ENCODE measurements at regions not wholly inside any gene's neighbourhood (a gene's known extent, or its start where the extent isn't known, plus 50 kb on each side); places are given as distances from the start of the nearest gene placed in this dataset.

DNA sequence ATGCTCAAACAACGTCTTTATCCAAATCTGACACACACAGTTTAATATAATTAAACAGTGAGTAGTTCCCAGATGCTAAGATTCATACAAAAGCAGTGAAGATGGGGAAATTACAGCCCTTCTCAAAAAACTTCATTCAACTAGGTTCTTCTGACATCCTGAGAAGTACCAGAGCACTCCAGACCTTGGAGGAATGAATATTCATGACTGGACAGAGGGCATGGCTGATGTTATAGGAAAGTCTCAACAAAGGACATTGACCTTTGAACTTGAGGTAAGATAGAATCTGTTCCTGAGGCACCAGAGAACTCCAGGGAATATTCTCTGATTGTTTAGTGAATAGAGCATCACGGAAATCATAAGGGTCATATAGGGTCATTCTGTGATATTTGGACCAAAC is 106.4 kb upstream of the SLC5A12 start:
- no peak for TF ChIP-seq STAT3 (IDR thresholded peaks at IDR 0.05; ENCODE audit: low read depth, low read length)
- no peak for TF ChIP-seq POLR2A (IDR thresholded peaks at IDR 0.05; ENCODE audit: low read depth, low read length)
- TF ChIP-seq, protein P1, sequence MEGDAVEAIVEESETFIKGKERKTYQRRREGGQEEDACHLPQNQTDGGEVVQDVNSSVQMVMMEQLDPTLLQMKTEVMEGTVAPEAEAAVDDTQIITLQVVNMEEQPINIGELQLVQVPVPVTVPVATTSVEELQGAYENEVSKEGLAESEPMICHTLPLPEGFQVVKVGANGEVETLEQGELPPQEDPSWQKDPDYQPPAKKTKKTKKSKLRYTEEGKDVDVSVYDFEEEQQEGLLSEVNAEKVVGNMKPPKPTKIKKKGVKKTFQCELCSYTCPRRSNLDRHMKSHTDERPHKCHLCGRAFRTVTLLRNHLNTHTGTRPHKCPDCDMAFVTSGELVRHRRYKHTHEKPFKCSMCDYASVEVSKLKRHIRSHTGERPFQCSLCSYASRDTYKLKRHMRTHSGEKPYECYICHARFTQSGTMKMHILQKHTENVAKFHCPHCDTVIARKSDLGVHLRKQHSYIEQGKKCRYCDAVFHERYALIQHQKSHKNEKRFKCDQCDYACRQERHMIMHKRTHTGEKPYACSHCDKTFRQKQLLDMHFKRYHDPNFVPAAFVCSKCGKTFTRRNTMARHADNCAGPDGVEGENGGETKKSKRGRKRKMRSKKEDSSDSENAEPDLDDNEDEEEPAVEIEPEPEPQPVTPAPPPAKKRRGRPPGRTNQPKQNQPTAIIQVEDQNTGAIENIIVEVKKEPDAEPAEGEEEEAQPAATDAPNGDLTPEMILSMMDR (IDR thresholded peaks at IDR 0.05 in 2 of 3, conservative IDR thresholded peaks at IDR 0.05 in 1 of 3; ENCODE audit: control insufficient read depth in 2 of 3, extremely low read depth in 1 of 3, insufficient read depth in 1 of 3, low read depth in 3 of 3, low read length in 3 of 3), result no peak
- no peak for TF ChIP-seq SP1 (IDR thresholded peaks at IDR 0.05; ENCODE audit: low read depth, low read length)

Measured in GM12878 (cell line).